ENCODE measurements at regions not wholly inside any gene's neighbourhood (a gene's known extent, or its start where the extent isn't known, plus 50 kb on each side); places are given as distances from the start of the nearest gene placed in this dataset.

DNA sequence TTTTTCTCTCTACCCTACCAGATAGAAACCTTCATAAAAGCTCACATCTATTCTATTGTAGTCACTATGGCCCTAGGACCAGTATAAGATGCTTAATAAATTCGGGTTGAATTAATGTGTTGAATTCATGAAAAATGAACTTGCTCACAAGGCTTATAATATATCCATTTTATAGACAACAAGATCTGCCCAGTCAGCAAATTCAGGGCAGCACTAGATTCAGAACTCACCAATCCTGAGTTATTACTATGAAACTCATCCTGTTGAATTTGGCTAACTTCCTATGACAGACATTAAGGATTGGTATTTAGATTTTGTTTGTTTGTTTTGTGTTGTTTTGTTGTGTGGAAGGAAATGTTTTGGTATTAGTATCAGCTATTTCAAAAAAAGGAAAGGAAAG is 143.6 kb upstream of the CCNG1 start:
- Histone ChIP-seq H3K27me3 (ENCODE audit: control insufficient read depth, insufficient read depth, low read length) (no peaks in the 10 kb centered on the region), H3K4me2 (ENCODE audit: extremely low read depth, insufficient read depth, low read length) (no peak overlapping the region), H3K4me1 (ENCODE audit: control insufficient read depth, extremely low read depth, insufficient read depth, low read length) (no peaks in the 10 kb centered on the region), H2AFZ (ENCODE audit: low read length) (no peak overlapping the region), H3K79me2 (ENCODE audit: control insufficient read depth, insufficient read depth, low read length) (no peaks in the 10 kb centered on the region), H3K9me3 (ENCODE audit: control insufficient read depth, insufficient read depth, low read depth, low read length) (no peaks in the 10 kb centered on the region), H4K20me1 (ENCODE audit: control insufficient read depth, extremely low read depth, insufficient read depth, low read length) (no peaks in the 10 kb centered on the region), H3K9ac (ENCODE audit: insufficient read depth, low read length) (no peak overlapping the region), H3K36me3 (ENCODE audit: control insufficient read depth, insufficient read depth, low read length) (no peaks in the 10 kb centered on the region), H3K4me3 (replicated peaks in 1 of 4; ENCODE audit: control extremely low read depth in 1 of 4, insufficient read depth in 1 of 4, low read depth in 3 of 4, low read length in 4 of 4) (no peak overlapping the region), H3K27ac (ENCODE audit: insufficient read depth, low read length) (no peak overlapping the region)
- no peak for DNase-seq (ENCODE audit: low read depth in 2 of 2)
- no peak for TF ChIP-seq CTCF (conservative IDR thresholded peaks at IDR 0.05 in 1 of 2, IDR thresholded peaks at IDR 0.05 in 1 of 2; ENCODE audit: low read depth in 1 of 2, low read length in 2 of 2)
- no peak for TF ChIP-seq EZH2 (IDR thresholded peaks at IDR 0.05; ENCODE audit: low read length, missing control alignments)

DNA sequence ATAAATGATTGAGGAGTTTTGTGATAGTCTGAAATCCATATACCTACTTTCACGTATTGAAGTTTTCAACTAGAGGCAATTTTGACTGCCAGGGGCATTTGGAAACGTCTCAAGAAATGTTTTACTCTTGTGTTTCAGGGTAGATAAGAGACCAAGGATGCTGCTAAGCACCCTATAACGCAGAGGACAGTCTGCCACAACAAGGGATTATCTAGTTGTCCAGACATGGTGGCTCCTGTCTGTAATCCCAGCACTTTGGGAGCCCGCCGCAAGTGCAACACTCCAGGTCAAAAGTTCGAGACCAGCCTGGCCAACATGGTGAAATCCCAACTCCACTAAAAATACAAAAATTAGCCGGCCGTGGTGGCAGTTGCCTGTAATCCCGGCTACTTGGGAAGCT is 133.7 kb upstream of the CCNG1 start:
- no peaks in the 10 kb centered on the region for H3K4me1 ChIP-seq (ENCODE audit: control insufficient read depth, extremely low read depth, insufficient read depth, low read length)
- TF ChIP-seq CTCF (conservative IDR thresholded peaks at IDR 0.05 in 1 of 2, IDR thresholded peaks at IDR 0.05 in 1 of 2; ENCODE audit: low read depth in 1 of 2, low read length in 2 of 2) (no peak), EZH2 (IDR thresholded peaks at IDR 0.05; ENCODE audit: low read length, missing control alignments) (no peak)
- no peaks in the 10 kb centered on the region for H3K79me2 ChIP-seq (ENCODE audit: control insufficient read depth, insufficient read depth, low read length)
- no peak overlapping the region for H2AFZ ChIP-seq (ENCODE audit: low read length)
- no peak overlapping the region for H3K9ac ChIP-seq (ENCODE audit: insufficient read depth, low read length)
- H3K36me3 ChIP-seq (ENCODE audit: control insufficient read depth, insufficient read depth, low read length) = no peaks in the 10 kb centered on the region
- no peak overlapping the region for H3K4me2 ChIP-seq (ENCODE audit: extremely low read depth, insufficient read depth, low read length)
- DNase-seq (ENCODE audit: low read depth in 2 of 2) = no peak
- no peaks in the 10 kb centered on the region for H3K27me3 ChIP-seq (ENCODE audit: control insufficient read depth, insufficient read depth, low read length)
- H4K20me1 ChIP-seq (ENCODE audit: control insufficient read depth, extremely low read depth, insufficient read depth, low read length) = no peaks in the 10 kb centered on the region
- H3K9me3 ChIP-seq (ENCODE audit: control insufficient read depth, insufficient read depth, low read depth, low read length) = no peaks in the 10 kb centered on the region
- H3K4me3 ChIP-seq (replicated peaks in 1 of 4; ENCODE audit: control extremely low read depth in 1 of 4, insufficient read depth in 1 of 4, low read depth in 3 of 4, low read length in 4 of 4) = no peak overlapping the region
- no peak overlapping the region for H3K27ac ChIP-seq (ENCODE audit: insufficient read depth, low read length)

DNA sequence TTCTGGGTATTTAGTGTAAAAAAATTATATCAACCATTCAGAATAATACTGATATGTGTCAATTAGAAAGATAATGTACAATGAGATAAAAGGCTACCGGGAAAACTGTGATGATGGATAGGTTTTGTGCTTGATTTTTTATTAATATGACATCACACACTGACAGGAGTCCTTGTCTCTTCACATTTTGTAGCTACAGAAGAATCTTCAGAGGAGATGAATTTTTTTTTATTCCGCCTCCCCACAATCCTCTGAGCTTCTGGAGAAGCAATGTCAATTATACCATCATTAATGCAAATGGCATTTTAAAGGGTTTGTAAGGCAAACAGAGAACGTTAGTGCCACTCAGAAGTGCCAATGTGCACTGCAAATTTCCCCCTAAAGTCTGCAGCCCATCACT is 131.7 kb upstream of the CCNG1 start:
- H3K79me2 ChIP-seq (ENCODE audit: control insufficient read depth, insufficient read depth, low read length) = no peaks in the 10 kb centered on the region
- DNase-seq (ENCODE audit: low read depth in 2 of 2) = no peak
- no peak for TF ChIP-seq EZH2 (IDR thresholded peaks at IDR 0.05; ENCODE audit: low read length, missing control alignments)
- no peak for TF ChIP-seq CTCF (conservative IDR thresholded peaks at IDR 0.05 in 1 of 2, IDR thresholded peaks at IDR 0.05 in 1 of 2; ENCODE audit: low read depth in 1 of 2, low read length in 2 of 2)
- no peak overlapping the region for H3K4me3 ChIP-seq (replicated peaks in 1 of 4; ENCODE audit: control extremely low read depth in 1 of 4, insufficient read depth in 1 of 4, low read depth in 3 of 4, low read length in 4 of 4)
- no peak overlapping the region for H3K4me2 ChIP-seq (ENCODE audit: extremely low read depth, insufficient read depth, low read length)
- no peak overlapping the region for H3K9ac ChIP-seq (ENCODE audit: insufficient read depth, low read length)
- no peaks in the 10 kb centered on the region for H3K4me1 ChIP-seq (ENCODE audit: control insufficient read depth, extremely low read depth, insufficient read depth, low read length)
- H3K36me3 ChIP-seq (ENCODE audit: control insufficient read depth, insufficient read depth, low read length) = no peaks in the 10 kb centered on the region
- H3K27me3 ChIP-seq (ENCODE audit: control insufficient read depth, insufficient read depth, low read length) = no peaks in the 10 kb centered on the region
- no peaks in the 10 kb centered on the region for H4K20me1 ChIP-seq (ENCODE audit: control insufficient read depth, extremely low read depth, insufficient read depth, low read length)
- H3K9me3 ChIP-seq (ENCODE audit: control insufficient read depth, insufficient read depth, low read depth, low read length) = no peaks in the 10 kb centered on the region
- no peak overlapping the region for H3K27ac ChIP-seq (ENCODE audit: insufficient read depth, low read length)
- no peak overlapping the region for H2AFZ ChIP-seq (ENCODE audit: low read length)
